GM20431 (cell line): ENCODE measurements at regions not wholly inside any gene's neighbourhood (a gene's known extent, or its start where the extent isn't known, plus 50 kb on each side); places are given as distances from the start of the nearest gene placed in this dataset.

Source experiments
- in situ Hi-C: fragments of 300-500 bp; cut with MseI, MboI; formaldehyde crosslinking; loops from one replicate; pipeline ENCODE4 v1.15.0; 2020; ENCODE audit warnings: low sequenced_read_pairs; ENCODE audit not compliant: unreplicated experiment

DNA sequence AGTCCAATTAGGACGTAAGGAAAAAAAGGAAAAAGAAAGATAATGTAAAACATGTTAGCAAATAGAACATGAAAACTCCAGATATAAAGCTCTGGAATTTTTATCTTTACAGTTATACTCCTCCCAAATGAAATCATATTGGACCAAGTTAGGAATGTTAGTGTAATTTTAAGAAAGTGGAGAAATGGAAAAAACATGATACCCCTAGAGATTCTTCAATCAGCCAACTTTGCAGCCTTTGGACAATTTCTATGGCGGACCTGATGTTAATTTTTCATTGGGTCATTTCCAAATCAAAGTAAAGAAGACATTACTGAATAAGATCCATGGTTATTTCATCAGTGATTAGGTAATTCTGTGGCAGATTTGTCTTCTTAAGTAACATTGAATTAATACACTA is 748.7 kb downstream of the RFPL4B start:
- in situ Hi-C loops = no loop called here

DNA sequence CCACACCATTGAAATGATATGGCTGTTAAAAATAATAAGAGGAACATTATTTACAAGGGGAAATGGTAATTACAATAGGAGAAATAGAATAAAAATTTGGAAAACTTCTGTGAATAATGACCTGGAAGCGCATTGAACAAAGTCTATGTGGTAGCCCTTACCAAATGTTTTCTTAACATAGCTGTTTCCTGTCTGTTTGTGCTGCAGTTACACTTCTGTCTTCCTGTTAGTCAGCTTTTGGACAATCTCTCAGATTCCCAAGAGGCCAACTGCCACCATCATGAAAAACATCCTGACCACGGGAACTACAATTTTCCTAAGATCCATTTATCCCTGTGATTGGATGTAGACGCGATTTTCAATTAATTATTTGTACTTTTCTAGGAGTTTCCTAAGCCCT is 754.4 kb upstream of the MARCKS start:
- in situ Hi-C loops = no loop called here

DNA sequence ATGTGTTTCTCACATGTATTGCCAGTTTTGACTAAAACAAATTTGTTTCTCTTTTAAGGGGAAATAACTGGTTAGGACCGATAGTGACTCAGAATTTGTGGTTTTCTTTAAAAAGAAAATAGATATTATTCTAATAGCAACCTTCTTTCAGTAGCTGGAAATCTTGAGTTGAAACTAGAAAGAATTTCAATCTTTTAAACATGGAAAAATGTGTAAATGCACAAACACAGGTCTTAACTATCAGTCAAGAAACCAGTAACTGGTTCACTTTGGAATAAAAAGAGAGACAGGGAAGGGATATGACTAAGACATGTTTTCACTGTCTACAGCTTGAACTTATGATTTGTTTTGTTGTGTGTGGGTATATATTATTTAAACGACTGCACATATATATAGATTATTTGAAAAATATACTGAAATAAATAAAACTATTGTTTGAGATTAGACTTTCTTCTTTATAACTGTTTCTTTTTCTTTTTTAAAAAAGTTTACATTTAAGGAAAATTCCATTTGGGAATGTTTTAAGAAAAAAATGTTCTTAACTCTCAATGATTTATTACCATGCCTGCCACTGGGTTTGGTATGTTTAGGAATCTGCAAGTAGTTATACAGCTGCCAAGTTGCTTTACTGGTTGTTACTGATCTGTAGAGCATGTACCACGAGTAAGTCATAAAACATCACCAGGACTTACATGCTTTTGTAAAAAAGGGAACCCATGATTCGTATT is 753.3 kb upstream of the MARCKS start:
- in situ Hi-C loops = no loop called here

DNA sequence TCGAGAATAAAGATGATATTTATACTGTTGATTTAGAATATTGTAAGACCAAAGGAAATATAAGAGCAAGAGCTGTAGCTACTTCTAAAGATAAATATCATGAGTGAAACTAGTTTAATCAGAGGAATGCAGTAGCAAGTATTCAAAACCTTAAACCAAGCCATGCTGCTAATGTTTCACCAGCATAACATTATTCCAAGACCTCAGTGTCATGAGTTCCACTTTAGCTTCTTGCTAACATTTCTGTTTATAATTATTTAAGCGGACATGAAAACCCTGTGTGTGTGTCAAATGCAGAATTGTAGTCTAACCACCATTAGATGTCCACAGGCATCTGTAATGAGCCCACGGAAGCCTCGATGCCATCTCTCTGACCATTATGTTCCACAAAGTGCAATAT is 752.6 kb upstream of the MARCKS start:
- in situ Hi-C loops = no loop called here

DNA sequence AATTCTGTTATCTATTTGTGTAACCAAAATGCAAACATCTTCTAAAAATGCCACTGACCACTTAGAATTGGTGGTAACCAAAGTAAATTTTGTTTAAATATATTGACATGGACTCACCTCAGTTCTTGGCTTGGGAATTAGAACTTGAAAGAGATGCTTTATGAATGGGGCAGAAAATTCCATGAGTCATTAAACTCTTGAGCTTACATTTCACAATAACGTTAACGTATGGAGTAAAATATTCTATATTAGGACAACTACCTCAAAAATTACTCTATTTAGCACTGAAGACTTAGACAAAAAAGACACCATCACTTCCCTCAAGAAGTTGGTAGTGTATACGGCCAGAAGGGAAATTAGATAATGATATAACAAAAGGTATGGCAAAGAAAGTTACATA is 752.2 kb upstream of the MARCKS start:
- in situ Hi-C loops = no loop called here

DNA sequence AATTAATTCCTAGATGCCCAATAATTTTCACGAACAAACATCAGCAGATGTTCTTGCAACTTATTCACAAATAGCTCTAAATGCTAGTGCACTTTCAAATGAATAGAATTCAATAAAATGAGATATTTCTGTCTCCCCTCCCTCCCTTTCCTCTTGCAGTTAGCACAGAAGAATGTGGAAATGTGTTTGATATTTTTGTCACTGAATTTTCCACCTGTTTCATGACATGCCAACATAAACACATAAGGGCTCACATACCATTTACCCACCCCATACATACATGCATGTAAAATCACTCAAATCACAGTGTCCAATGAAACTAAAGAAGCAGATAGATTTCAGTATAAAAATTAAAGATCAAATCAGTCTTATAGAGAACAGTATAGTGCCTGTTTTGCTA is 746.9 kb upstream of the MARCKS start:
- in situ Hi-C loops = no loop called here

DNA sequence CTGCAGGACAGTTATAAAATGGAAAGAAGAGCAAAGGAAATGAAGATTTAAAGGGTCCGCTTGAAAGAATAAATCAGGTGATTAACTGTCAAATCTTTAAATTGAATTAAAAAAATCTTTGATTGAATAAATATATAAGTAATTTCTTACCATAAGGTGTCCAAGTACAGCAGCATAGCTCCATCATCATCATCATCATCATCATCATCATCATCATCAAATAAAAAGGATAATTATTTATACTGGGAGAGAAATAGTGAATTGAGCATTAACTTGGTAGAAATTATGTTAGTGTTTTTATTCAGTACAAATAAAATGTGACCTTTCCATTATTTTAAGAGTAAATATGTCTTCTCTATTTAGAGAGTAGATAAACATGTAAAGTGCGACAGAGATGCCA is 745.6 kb upstream of the MARCKS start:
- in situ Hi-C loops = no loop called here

DNA sequence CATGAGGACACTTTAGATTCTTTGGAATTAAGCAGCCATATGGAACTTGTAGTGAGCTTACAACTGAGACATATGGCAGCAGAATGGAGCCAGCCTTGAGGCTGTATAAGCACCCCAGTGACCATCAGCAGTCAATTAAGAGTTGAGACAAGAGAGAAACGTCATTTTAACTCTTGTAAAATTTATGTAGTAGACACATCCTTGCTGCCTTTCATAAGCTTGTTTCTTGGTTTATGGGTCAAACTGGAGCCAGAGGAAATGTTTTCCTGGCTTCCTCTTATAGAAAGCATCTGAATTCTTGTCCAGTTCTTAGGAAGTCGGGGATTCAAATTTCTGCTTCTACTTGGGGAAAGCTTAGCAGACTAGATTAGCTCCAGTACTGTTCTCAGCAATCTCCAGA is 745.1 kb upstream of the MARCKS start:
- in situ Hi-C loops = no loop called here

DNA sequence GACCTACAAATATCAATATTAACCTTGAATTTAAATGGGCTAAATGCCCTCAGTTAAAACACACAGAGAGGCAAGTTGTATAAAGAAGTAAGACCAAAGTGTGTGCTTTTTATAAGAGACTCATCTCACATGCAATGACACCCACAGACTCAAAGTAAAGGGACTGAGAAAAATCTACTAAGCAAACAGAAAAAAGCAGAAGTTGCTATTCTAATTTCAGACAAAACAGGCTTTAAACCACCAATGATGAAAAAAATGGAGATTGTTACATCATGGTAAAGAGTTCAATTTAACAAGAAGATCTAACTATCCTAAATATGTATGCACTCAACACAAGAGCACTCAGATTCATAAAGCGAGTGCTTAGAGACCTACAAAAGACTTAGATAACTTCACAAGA is 741.9 kb upstream of the MARCKS start:
- in situ Hi-C loops = no loop called here

DNA sequence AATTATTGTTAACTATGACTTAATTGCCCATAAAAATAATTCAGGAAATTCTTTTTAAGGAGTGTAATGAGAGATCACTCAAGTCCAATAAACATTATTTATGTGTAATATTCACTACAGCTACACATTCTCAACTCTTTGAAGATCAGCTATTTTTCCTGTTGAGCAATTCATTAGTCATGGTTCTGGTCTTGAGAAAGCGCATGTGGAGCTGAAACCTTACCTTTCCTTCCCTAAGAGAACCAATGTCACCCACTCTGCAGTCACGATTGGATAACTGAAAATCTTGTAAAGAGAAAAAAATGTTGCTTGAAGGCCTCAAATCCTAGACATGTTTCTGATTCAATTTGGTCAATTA is 736.9 kb upstream of the MARCKS start:
- in situ Hi-C loops = no loop called here

DNA sequence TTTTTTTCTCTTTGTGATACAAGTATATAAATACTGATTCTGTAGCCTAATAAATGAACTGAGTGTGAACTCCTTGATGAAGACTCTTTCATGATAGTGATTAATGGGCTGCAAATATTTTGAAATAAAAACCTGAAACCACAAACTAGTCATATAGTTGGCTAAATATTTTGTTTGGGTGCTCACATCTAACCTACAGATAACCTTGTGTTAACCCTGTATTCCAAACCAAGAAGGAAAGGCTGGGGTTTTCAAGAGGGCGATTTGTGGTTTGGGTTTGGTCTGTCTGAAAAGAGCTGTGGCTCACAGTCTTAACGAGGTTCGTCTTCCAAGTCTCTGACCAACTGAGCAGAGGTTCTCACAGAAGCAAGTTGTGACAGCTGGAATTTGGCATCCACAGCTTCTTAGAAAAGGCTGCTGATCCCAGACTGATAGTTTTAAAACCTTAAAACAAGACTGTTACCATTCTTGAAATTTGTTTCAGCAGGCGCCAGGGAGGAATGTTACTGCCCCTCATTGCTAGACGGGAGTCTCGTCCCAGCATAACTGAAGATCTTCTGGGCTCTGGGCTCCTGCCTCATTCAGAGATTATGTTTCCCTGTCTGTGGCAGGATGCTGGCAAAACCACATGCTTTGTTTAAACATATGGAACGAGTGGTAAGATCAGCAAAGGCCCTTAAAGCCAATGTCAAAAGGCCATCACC is 736.4 kb upstream of the MARCKS start:
- in situ Hi-C loops = no loop called here

DNA sequence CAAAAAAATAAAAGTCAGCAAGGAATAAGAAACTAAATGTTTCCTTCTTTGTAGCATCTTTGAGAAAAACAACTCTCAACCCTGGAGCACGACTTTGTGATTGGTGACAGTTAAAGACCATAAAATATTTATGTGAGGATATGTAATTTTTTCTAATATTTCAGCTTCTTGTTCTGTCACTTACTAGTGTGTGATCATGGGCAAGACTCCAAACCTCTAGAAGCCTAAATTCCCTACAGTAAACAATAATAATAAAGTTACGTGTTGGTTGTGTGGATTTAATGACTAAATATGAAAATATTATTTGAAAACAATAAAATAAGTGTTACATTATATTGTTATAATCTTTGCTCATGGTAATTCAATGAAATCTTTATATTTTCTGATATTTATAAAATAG is 735.6 kb upstream of the MARCKS start:
- in situ Hi-C loops = no loop called here

DNA sequence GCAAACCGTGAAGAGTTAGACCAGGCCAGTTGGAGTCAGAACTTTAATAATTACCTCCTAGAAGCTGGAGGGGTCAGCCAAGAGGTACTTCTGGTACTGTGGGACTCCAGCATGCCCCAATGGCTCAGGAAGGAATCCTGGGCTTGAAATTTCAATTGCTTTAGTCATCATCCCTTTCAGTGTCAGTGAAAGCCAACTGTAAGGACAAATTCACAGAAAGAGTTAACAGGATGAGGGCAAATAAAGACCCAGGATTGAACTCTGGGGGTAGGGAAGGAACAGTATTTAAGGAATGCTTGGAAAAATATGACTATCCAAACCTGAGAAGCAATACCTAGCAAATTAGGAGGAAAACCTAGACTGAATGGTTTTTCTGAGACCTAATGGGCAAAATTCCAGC is 735.1 kb upstream of the MARCKS start:
- in situ Hi-C loops = no loop called here

DNA sequence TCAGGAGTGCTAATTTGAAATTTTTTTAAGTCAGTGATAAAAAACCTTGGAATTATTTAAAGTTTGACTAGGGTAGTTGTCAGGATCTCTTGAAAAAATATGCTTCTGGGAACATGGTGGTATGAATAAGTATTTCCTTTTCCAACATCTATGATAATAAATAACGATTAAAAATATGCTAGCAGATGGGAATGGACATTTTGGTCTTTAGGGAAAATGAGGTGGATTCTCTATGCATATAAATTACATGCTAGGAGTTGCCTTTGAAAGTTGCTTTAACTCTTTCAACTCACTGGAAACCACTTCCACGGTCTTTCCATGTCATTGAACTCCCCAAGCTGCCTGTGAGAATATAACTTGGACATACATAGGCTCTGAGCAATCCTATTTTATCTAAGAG is 731.5 kb upstream of the MARCKS start:
- in situ Hi-C loops = no loop called here

DNA sequence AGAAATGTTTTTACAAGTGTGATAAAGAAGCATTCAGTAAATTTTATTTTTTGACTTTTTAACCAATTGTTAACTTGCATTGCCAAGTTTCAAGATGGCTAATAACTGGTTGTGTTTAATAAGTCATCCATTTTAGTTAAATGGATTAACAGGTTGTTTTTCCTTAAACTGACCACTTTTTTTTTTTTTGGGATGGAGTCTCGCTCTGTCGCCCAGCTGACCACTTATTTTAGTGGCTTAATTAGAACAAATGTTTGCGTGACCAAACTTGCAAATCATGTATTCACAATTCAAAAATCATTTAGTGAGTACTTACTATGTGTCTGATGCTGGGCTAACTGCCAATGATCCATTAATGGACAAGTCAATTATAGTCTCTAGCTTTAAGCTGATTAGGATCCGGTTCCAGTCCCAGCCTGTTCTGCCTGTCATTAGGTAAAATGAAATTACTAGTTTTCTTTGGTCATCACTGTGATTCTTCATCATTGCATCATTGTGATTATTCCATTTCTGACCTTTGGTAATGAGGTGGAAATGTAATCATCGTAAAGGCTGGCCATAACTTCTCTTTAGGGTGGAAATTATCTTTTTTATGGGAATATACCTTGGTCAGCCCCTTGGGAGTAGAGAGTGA is 729.2 kb upstream of the MARCKS start:
- in situ Hi-C loops = no loop called here

DNA sequence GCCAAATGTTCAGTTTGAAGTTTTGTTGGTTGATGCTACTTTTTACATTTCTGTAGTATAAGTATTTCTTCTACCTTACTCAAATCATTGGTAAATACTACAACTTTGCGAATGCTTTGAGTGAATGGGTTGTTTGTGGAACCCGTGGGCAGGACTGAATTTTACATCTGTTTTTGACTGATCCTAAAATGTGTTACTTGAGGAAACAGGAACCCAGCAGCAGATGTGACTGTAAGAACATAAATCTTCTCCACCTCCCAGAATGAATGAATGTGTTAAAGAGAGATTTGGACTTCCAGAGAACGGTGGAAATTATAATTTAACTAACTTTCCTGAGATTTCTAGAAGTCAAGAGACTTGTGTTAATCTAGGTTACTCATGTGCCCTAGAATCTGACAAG is 728.5 kb upstream of the MARCKS start:
- in situ Hi-C loops = no loop called here

DNA sequence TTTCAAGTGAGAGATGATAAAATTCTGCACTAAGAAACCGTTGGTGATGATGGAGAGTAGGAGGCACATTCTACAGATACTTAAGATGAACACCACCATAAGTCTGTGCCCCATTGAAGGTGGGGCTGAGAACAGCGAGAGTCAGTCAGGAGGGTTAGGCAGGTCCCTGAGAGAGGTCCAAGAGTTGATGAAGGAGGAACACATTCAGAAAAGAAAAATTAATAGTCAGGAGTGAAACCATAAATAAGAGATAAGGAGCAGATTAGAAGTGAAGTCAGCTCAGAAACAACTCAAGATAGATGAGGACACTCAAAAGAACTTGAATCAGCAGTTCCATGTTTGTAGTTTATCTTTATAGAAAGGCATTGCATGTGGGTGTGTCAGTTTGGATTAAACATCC is 727.2 kb upstream of the MARCKS start:
- in situ Hi-C loops = no loop called here

DNA sequence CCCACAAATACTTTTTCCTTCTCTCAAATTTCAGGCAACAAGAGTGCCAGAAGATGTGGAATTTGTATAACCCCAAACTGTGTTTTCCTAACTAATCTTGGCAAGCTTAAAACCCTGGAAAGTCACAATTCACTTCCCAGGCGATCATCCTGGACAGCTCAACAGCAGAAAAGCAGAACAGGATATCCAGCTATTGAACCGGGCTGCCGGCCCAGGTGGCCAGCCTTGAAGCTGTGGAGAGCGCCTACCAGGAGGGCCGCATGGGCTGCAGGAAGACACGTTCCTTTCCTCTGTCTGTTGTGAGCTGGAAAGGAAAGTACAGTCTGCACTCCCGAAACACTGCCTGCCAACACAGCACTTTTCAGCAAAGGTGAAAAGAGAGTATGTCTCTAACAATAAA is 719.7 kb upstream of the MARCKS start:
- in situ Hi-C loops = no loop called here

DNA sequence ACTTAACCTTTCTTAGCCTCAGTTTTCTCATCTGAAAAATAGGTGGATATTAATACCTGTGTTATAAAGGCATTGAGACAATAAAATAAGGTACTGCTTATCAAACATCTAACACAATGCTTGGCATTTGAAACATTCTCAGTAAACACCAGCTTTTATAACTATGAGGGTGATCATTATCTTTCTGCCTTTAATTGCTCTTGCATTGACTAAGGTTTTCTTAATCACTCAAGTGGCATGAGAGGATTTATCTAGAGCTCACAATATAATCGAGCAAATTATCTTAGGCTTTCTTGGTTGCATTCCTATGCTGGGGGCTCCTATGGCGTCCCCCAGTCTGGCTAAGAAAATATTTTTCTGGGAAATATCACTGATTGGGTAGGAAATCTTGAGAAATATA is 716.4 kb upstream of the MARCKS start:
- in situ Hi-C loops = no loop called here

DNA sequence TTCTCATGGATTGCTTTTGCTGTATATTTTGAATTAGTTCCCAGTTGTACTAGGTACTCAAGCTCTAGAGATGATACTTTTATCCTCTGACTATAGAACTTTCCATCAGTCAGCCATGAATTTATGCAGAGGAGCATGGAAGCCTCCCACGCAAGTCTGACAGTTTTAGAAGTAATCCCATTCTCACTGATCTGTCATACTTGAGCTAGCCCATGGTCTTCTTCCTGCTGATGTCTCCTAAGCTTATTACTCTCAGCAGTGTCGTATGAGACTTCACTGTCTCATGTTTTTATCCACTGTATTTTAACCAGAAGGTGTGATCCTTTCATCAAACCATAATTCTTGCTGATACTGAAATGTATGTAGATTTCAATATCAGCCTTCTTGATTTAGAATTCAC is 715.2 kb upstream of the MARCKS start:
- in situ Hi-C loops = no loop called here

DNA sequence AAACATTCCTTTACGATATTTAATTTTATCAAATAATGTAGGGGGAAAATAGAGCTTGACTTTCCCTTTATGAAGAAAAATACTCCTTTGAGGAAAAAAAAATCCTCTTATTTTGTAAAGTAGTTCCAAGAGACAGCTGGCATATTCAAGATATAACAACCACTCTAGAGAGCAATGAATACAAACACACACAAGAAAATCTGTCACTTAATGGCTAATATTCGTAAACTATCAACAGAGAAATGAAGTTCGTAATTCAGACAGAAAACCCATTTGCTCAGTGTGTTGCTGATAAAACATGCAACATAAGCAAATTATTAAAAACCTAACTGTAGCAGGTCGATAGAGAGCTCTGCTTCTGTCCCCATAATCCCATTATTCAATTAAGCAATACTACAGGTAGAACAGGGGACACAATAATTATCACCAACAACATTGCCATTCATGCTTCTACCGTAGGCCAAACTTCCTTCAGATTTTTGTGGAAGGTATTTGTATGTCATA is 714.4 kb upstream of the MARCKS start:
- in situ Hi-C loops = no loop called here
